ENCODE measurements at regions not wholly inside any gene's neighbourhood (a gene's known extent, or its start where the extent isn't known, plus 50 kb on each side); places are given as distances from the start of the nearest gene placed in this dataset.
"Not testable (repeated sequence)": the region's sequence is repeated elsewhere in the genome, so short reads cannot be mapped to it uniquely, and the experiment has no call there.

- not testable (repeated sequence) for DNase-seq
Observed at GRCh38 chrX:1053600-1053999, 158.8 kb downstream of the CRLF2 start.

DNA sequence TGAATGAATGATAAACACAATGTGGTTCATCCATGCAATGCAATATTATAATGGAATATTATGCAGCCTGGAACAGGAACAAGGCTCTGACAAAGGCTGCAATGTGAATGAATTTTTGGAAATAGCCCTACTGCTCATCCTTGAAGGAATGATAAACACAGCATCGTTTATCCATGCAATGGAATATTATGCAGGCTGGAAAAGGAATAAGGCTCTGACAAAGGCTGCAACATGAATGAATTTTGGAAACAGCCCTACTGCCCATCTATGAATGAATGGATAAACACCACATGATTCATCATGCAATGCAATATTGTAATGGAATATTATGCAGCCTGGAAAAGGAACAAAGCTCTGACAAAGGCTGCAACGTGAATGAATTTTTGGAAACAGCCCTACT lies 159.4 kb downstream of the CRLF2 start:
- DNase-seq = no peak

DNA sequence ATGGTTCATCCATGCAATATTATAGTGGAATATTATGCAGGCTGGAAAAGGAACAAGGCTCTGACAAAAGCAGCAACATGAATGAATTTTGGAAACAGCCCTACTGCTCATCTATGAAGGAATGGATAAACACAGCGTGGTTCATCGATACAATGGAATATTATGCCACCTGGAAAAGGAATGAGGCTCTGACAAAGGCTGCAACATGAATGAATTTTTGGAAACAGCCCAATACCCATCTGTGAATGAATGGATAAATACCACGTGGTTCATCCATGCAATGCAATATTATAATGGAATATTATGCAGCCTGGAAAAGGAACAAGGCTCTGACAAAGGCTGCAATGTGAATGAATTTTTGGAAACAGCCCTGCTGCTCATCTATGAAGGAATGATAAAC lies 160.4 kb downstream of the CRLF2 start:
- DNase-seq = no peak

GRCh38 chrX:1051421-1051820 lies 161.0 kb downstream of the CRLF2 start:
- no peak for DNase-seq

- DNase-seq = no peak
Observed at GRCh38 chrX:1045680-1046314, 166.7 kb downstream of the CRLF2 start.

DNA sequence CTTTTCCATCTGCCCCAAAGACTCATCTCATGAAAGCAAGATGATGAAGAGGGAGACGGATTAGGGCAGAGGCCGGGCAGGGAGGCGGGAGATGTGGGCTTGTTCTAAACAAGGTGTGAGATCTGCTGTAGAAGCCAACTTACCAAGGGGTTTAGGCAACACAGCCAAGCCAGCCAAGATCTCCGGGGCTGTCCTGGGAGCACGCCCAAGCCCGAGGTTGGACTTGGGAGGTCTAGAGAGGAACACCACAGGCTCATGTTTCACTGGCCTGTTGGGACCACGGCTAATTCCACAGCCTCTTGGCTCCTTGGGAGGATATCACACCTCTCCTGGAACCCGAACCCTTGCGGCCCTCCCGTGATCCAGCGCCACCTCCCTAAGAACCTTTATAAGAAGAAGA lies 171.4 kb downstream of the CRLF2 start:
- no peak for DNase-seq

- DNase-seq = not testable (repeated sequence)
Observed at GRCh38 chrX:1035931-1036330, 176.5 kb downstream of the CRLF2 start.

DNA sequence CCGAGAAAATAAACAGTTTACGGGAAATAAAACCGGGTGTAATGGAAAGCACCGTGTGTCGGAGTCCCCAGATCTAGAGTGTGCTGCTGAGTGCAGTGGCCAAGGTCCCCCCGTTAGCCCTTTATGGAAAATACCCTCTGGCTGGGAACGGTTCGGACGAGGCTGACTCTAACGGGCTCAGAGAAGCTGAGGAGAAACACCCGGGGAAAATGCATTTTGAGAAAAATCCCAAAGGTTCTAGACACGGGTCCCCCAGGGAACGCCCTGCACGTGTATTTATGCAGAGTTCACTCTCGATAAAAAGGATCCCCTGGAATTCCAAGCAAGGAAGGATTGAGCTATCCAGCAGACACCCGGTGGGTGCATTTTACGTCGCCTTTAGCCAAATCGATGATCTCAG lies 177.2 kb downstream of the CRLF2 start:
- no peak for DNase-seq

GRCh38 chrX:1034717-1035116 lies 177.7 kb downstream of the CRLF2 start:
- no peak for DNase-seq

DNA sequence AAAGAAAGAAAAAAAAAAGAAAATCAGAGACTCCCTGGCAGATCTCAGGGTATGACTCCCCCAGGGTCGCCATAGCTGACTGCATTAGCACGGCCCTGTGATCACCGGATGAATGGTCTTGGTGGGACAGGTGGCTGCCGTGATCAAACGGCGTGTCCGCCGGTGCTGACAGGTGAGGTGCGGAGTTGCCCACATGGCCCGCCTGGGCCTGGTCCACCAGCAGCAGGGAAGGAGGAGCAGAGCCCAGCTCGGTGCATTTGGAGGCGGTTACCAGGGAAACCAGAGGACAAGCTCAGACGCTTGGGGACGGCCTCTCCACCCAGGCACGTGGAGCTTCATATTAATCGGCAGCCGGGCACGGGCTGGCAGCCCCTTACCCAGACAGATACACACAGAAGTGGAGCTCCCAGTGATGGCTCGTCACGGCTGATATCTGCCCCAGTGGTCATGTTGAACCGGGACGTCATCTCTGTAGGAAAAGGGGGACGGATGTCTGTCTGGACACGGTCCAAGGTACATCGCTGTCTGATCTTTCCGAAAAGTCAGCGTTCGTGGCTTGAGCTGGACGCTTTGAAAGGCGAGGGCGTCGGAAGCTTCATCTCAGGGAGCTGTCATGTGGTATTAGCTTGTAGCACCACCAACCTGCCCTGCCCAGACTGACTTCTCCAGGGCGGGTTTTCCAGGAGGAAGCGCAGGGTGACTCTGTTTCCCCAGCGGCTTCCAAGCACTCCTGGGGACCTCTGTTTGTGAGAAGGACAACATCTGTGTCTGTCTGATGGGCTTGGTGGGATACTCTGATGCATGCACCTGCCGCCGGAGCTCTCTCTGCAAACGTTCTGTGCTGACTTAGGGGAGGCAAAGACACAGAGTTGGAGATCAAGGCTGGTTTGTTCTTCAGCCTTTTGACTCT lies 180.7 kb downstream of the CRLF2 start:
- DNase-seq = no peak

DNA sequence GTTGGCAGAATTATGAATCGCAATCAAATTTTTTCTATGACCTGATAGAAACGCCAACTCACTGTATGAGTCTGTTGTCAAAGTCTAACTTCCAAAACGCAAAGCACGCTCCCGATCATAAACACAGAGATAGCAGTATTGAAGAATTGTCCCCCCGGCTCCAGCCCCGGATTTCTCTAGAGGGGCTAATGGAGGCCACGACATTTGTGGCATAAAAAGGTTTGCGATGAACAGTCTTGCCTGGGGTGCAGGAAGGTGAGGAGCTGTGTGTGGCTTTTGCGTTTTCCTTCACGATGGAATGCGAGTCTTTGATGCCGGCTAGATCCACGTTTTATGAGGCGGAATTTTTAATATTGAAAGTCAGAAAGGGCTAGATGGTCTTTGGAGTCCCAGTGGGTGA lies 183.0 kb downstream of the CRLF2 start:
- no peak for DNase-seq

- DNase-seq = no peak
Observed at GRCh38 chrX:1027680-1028079, 184.8 kb downstream of the CRLF2 start.

- peak; percentile 33 for DNase-seq
Observed at GRCh38 chrX:1027133-1027532, 185.3 kb downstream of the CRLF2 start.

DNA sequence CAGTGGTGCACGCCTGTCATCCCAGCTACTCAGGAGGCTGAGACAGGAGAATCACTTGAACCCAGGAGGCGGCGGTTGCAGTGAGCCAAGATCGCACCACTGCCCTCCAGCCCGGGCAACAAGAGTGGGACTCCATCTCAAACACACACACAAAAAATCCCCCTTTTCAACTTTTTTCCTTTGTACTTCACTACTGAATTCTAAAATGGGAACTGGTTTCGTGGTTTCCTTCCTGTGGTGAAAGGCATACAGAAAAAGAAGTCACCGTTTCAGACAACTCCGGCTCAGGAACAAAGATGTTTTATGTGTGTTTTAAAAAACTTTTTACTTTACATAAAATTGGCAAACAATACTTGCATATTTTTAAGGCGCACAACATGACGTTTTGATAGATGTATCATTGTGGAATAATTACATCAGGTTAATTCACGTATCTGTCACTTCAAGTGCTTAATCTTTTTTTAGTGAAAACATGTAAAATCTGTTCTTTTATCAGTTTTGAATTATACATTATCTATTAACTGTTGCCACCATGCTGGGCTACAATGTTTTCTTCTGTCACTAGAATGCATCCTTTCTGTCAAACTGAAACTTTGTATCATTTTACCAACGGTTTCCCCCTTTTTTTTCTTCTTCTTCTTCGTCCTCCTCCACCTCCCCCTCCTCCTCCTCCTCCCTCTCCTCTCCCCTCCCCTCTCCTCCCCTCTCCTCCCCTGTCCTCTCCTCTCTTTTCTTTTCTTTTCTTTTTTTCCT lies 186.0 kb downstream of the CRLF2 start:
- peak; percentile 74 for DNase-seq

- no peak for DNase-seq
Observed at GRCh38 chrX:1025413-1025812, 187.0 kb downstream of the CRLF2 start.

GRCh38 chrX:1023676-1024075 lies 188.8 kb downstream of the CRLF2 start:
- no peak for DNase-seq

- DNase-seq = not testable (repeated sequence)
Observed at GRCh38 chrX:1021314-1021993, 191.0 kb downstream of the CRLF2 start.

- no peak for DNase-seq
Observed at GRCh38 chrX:1020634-1021166, 191.7 kb downstream of the CRLF2 start.

GRCh38 chrX:1016926-1017325 lies 195.5 kb downstream of the CRLF2 start:
- not testable (repeated sequence) for DNase-seq

- DNase-seq = not testable (repeated sequence)
Observed at GRCh38 chrX:1016281-1016680, 196.2 kb downstream of the CRLF2 start.

GRCh38 chrX:1012678-1013300 lies 199.7 kb downstream of the CRLF2 start:
- DNase-seq = no peak

DNA sequence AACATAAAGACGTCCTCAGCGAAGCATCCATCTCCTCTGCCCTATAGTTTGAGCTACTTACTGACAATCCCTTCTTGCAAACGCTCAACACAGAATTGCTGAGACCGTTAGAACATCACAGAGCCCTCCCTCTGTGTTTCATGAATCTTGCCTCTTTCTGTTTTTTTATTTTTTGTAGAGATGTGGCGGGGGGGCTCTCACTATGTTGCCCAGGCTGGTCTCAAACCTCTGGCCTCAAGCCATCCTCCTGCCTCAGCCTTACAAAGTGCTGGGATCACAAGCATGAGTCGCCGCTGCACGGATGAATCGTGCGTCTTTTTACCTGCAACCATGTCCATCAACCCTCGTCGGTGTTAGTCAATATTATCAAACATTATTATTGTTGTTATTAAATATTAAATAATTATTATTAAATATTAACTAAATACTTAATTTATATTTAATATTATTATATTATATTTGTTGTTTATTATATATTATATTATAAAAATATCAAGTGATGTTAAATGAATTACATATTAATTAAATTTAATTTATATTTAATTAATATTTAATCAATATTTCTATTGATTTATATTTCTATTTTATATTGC lies 200.7 kb downstream of the CRLF2 start:
- no peak for DNase-seq

Data from MV-4-11 (cell line).